HUES6 (cell line): ENCODE measurements at regions not wholly inside any gene's neighbourhood (a gene's known extent, or its start where the extent isn't known, plus 50 kb on each side); places are given as distances from the start of the nearest gene placed in this dataset.

Experiments
- H3K27ac ChIP-seq: 2 replicates; pipeline ENCODE4 v1.7.0; 2013; ENCODE audit warnings: low read depth, mild to moderate bottlenecking, low read length, inconsistent platforms
- H3K27me3 ChIP-seq: 2 replicates; pipeline ENCODE4 v1.6.1; 2013; ENCODE audit warnings: low read length; ENCODE audit not compliant: control insufficient read depth, insufficient read depth
- H3K36me3 ChIP-seq: 2 replicates; pipeline ENCODE4 v1.6.1; 2013; ENCODE audit warnings: low read length; ENCODE audit not compliant: control insufficient read depth, insufficient read depth
- H3K4me1 ChIP-seq: 2 replicates; pipeline ENCODE4 v1.6.1; 2013; ENCODE audit warnings: low read length; ENCODE audit not compliant: control insufficient read depth, insufficient read depth
- H3K4me3 ChIP-seq: 2 replicates; pipeline ENCODE4 v1.5.1; 2013; ENCODE audit warnings: low read depth, low read length
- H3K9ac ChIP-seq: one replicate; pipeline ENCODE4 v1.6.1; 2013; ENCODE audit warnings: mild to moderate bottlenecking, low read length
- H3K9me3 ChIP-seq: 2 replicates; pipeline ENCODE4 v1.6.1; 2013; ENCODE audit warnings: low read depth, low read length; ENCODE audit not compliant: control insufficient read depth, insufficient read depth

DNA sequence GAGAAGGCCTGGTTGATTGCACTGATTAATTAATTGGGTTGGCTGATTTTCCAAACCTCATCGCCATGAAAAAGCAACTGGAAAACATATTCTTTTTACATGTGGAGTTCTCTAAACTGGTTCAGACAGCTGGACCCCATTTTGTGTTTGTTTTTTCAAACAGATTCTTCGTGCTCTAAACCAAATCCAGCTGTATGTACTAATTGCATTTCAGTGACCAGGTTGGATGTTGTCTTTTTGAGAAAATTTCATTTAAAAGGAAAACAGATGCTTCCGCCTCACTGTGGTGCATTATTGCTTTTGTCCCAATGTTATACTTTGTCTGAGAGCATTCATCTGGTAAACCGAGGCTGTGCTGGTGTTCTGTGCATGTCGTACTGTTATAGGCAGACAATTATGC, 67.8 kb upstream of the LNX1 start:
- no peaks in the 10 kb centered on the region for H3K27me3 ChIP-seq
- no peaks in the 10 kb centered on the region for H3K9me3 ChIP-seq
- no peaks in the 10 kb centered on the region for H3K36me3 ChIP-seq
- H3K9ac ChIP-seq = no peak overlapping the region
- no peaks in the 10 kb centered on the region for H3K4me1 ChIP-seq
- no peak overlapping the region for H3K4me3 ChIP-seq
- no peak overlapping the region for H3K27ac ChIP-seq

DNA sequence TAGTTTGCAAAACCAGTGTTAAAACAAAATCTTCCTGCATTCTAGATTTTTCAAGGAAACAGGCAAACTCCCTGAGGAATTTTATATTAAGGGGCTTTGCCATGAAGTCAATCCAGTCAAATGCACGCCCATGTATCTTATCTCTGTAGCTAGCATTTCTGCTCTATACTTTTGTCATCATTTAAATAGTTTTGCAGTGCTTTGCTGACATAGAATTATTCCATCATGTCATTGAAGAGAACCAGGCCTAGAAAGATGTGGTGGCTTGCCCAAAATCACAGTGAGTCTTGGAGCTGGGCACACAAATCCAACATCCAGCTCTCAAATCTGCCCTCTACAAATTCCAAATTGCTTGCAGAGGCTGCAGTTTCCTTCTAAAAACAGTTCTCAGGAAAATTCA, 66.7 kb upstream of the LNX1 start:
- no peak overlapping the region for H3K27ac ChIP-seq
- H3K36me3 ChIP-seq = no peaks in the 10 kb centered on the region
- H3K9ac ChIP-seq = no peak overlapping the region
- no peaks in the 10 kb centered on the region for H3K4me1 ChIP-seq
- no peaks in the 10 kb centered on the region for H3K9me3 ChIP-seq
- no peaks in the 10 kb centered on the region for H3K27me3 ChIP-seq
- no peak overlapping the region for H3K4me3 ChIP-seq

GRCh38 chr4:53656421-53656981, 65.2 kb upstream of the LNX1 start:
- H3K4me3 ChIP-seq = no peak overlapping the region
- H3K9me3 ChIP-seq = no peaks in the 10 kb centered on the region
- H3K27ac ChIP-seq = no peak overlapping the region
- H3K9ac ChIP-seq = no peak overlapping the region
- no peaks in the 10 kb centered on the region for H3K36me3 ChIP-seq
- no peaks in the 10 kb centered on the region for H3K4me1 ChIP-seq
- no peaks in the 10 kb centered on the region for H3K27me3 ChIP-seq

DNA sequence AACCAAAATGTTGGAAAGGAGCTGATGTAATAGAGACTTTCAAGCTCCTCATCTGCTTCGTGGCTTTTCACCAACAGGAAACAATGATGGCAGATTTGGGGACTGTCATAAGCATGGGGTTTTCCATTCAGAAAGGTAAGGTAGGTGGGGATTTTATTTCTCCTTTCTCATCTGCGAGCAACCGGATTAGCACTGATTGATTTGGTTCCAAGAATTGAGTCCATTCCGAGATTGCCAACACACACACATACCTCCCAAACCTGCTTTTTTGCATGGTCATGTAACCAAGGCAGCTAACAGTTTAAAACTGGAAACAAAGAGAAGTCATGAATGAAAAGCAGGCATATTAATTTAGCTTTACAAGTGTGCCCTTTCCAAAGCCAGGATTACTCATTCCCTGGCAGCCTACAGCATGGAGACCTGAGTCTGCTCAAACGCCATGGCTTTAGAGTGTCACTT, 63.0 kb upstream of the LNX1 start:
- Histone ChIP-seq H3K4me3 (no peak overlapping the region), H3K36me3 (no peaks in the 10 kb centered on the region), H3K27ac (no peak overlapping the region), H3K9me3 (no peaks in the 10 kb centered on the region), H3K4me1 (no peaks in the 10 kb centered on the region), H3K9ac (no peak overlapping the region), H3K27me3 (no peaks in the 10 kb centered on the region)

- H3K9ac ChIP-seq = no peak overlapping the region
- no peaks in the 10 kb centered on the region for H3K4me1 ChIP-seq
- no peak overlapping the region for H3K4me3 ChIP-seq
- no peaks in the 10 kb centered on the region for H3K9me3 ChIP-seq
- H3K27ac ChIP-seq = no peak overlapping the region
- no peaks in the 10 kb centered on the region for H3K27me3 ChIP-seq
- H3K36me3 ChIP-seq = no peaks in the 10 kb centered on the region
Measured at GRCh38 chr4:53653484-53654053, 62.3 kb upstream of the LNX1 start.

DNA sequence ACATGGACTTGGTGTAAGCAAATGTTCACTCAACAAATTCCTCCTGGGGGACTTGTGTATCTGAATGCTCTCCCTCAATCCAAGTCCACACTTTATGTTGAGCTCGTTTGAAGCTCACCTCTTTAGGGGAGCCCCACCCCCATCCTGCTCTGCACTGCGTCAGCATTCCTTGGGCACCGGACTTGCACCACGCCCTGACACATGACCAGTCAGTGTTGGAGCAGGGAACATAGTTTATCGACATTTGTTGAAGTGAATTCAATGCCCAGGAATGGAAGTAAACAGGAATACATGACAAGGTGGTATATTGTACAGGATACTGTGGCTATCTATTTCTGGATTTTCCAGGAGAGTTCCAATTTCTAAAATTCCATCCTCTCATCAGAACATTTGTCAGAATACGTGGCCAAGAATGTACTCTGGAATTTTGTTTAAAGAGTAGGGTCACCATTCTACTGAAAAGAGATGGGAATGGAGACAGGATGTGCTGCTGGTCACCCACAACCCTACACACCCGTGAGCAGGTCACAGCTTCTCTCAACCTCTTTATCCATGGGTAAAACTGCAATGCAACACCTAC, 60.0 kb upstream of the LNX1 start:
- H3K27me3 ChIP-seq = no peaks in the 10 kb centered on the region
- H3K27ac ChIP-seq = no peak overlapping the region
- H3K4me1 ChIP-seq = no peaks in the 10 kb centered on the region
- no peak overlapping the region for H3K9ac ChIP-seq
- H3K4me3 ChIP-seq = no peak overlapping the region
- H3K9me3 ChIP-seq = no peaks in the 10 kb centered on the region
- H3K36me3 ChIP-seq = no peaks in the 10 kb centered on the region

GRCh38 chr4:53649357-53649756, 58.1 kb upstream of the LNX1 start:
- H3K4me1 ChIP-seq = peaks cover 2% of the 10 kb centered on the region; the same call in 1 of the 2 replicates
- H3K4me3 ChIP-seq = no peak overlapping the region
- no peak overlapping the region for H3K27ac ChIP-seq
- H3K27me3 ChIP-seq = no peaks in the 10 kb centered on the region
- no peak overlapping the region for H3K9ac ChIP-seq
- H3K9me3 ChIP-seq = no peaks in the 10 kb centered on the region
- no peaks in the 10 kb centered on the region for H3K36me3 ChIP-seq

DNA sequence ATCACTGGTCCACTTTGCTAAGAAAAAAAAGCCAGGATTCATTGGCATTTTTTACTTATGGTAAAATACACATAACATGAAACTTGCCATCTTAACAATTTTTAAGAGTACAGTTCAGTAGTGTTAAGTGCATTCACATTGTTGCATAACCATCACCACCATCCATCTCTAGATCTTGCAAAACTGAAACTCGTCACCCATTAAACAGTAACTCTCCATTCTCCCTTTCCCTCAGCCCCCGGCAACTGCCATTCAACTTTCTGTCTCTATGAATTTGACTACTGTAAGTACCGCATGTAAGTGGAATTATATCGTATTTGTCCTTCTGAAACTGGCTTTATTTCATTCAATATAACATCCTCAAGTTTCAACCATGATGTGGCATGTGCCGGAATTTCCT, 56.3 kb upstream of the LNX1 start:
- no peak overlapping the region for H3K4me3 ChIP-seq
- peaks cover 2% of the 10 kb centered on the region; the same call in 1 of the 2 replicates for H3K4me1 ChIP-seq
- no peaks in the 10 kb centered on the region for H3K9me3 ChIP-seq
- H3K27ac ChIP-seq = no peak overlapping the region
- H3K27me3 ChIP-seq = no peaks in the 10 kb centered on the region
- H3K36me3 ChIP-seq = no peaks in the 10 kb centered on the region
- H3K9ac ChIP-seq = no peak overlapping the region

DNA sequence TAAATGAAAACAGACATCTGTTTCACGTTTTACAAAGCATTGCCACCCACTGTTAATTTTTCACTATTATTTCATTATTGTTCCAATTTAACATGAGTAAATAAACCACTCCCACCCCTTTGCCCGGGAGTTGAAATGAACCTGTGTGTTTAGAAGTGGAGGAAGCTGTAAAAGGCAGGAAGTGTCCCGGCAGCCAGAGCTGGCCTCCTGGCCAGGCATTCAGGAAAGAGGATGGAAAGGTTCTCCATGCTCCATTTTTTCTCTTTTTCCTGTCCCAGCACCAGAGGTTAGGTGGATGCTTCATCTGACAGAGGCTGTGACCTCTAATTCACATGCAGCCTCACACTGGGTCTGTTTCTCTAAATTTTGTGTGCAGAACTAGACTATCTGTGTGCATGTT, 55.5 kb upstream of the LNX1 start:
- H3K27me3 ChIP-seq = no peaks in the 10 kb centered on the region
- H3K9ac ChIP-seq = no peak overlapping the region
- peaks cover 2% of the 10 kb centered on the region; the same call in 1 of the 2 replicates for H3K4me1 ChIP-seq
- no peak overlapping the region for H3K4me3 ChIP-seq
- H3K36me3 ChIP-seq = no peaks in the 10 kb centered on the region
- H3K9me3 ChIP-seq = no peaks in the 10 kb centered on the region
- no peak overlapping the region for H3K27ac ChIP-seq

DNA sequence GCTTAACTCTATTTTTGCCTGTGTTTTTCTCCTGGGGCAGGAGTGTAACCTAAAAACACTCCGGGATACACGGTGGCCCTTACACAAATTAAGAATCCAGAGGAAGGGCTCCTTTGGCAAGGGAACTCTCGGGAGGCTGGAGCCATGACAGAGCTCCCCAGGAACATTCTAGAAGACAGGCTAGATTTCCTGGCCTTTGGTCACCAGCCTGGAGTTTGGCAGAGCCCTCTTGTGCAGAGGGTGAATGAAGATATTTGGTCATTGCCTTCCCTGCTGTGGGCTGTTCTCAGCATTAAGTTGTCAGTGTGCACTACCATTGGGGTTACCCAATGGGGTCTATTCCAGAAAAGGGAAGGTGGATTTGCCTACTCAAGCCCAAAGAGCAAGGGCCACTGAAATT, 53.8 kb upstream of the LNX1 start:
- Histone ChIP-seq H3K9ac (no peak overlapping the region), H3K27ac (no peak overlapping the region), H3K4me3 (no peak overlapping the region), H3K9me3 (no peaks in the 10 kb centered on the region), H3K27me3 (no peaks in the 10 kb centered on the region), H3K4me1 (peaks cover 2% of the 10 kb centered on the region; the same call in 1 of the 2 replicates), H3K36me3 (no peaks in the 10 kb centered on the region)

DNA sequence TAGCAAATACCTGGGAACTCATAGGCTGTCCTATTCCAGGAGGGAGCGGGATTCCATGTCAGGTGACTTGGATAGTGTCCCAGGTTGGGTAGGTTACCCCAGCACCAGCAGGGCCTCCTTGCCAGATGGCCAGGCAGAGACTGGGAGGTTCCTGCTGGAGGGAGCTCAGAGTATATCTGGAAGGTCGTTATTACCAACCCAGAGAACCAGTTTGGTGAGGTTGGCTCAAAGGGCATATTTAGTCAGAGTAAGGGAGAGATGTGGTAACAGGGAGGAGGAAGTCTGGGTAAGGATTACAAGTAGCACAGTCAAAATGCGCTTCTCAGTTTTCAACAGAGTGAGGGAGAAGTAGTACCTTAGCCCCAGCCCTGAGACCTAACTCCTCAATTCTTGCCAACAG, 53.3 kb upstream of the LNX1 start:
- no peak overlapping the region for H3K9ac ChIP-seq
- peaks cover 2% of the 10 kb centered on the region; the same call in 1 of the 2 replicates for H3K4me1 ChIP-seq
- H3K36me3 ChIP-seq = no peaks in the 10 kb centered on the region
- no peaks in the 10 kb centered on the region for H3K9me3 ChIP-seq
- H3K4me3 ChIP-seq = no peak overlapping the region
- H3K27ac ChIP-seq = no peak overlapping the region
- H3K27me3 ChIP-seq = no peaks in the 10 kb centered on the region
